Liver (tissue), 7 donors: ENCODE measurements at regions not wholly inside any gene's neighbourhood (a gene's known extent, or its start where the extent isn't known, plus 50 kb on each side); places are given as distances from the start of the nearest gene placed in this dataset.
"Not testable (repeated sequence)": the region's sequence is repeated elsewhere in the genome, so short reads cannot be mapped to it uniquely, and the experiment has no call there.

Source experiments
- DNase-seq: peaks from one replicate; pipeline ENCODE4 v3.0.0-alpha.2; 2017; ENCODE audit warnings: low spot score
- H3K27ac ChIP-seq, 2 donors: one replicate each; pipeline ENCODE4 v1.7.0; 2013; ENCODE audit warnings: inconsistent platforms in 2 of 2, low read length in 2 of 2, control low read depth in 1 of 2, low read depth in 1 of 2, mild to moderate bottlenecking in 1 of 2
- H3K27me3 ChIP-seq, 4 donors: one replicate each; pipeline versions ENCODE4 v1.6.1 to v1.7.0; 2013; ENCODE audit warnings: low read length in 3 of 4, inconsistent platforms in 1 of 4, mild to moderate bottlenecking in 1 of 4, moderate library complexity in 1 of 4; ENCODE audit not compliant: control insufficient read depth in 4 of 4, insufficient read depth in 4 of 4
- H3K36me3 ChIP-seq, 4 donors: one replicate each; pipeline versions ENCODE4 v1.6.1 to v1.7.0; 2013; ENCODE audit warnings: low read length in 3 of 4, mild to moderate bottlenecking in 3 of 4, low read depth in 1 of 4, moderate library complexity in 1 of 4; ENCODE audit not compliant: control insufficient read depth in 4 of 4, insufficient read depth in 3 of 4
- H3K4me1 ChIP-seq, 4 donors: one replicate each; pipeline versions ENCODE4 v1.6.1 to v1.7.0; 2013; ENCODE audit warnings: low read length in 3 of 4, mild to moderate bottlenecking in 3 of 4, moderate library complexity in 1 of 4; ENCODE audit not compliant: control insufficient read depth in 4 of 4, insufficient read depth in 4 of 4
- H3K4me3 ChIP-seq, 3 donors: one replicate each; pipeline versions ENCODE4 v1.6.1 to v1.7.0; 2013; ENCODE audit warnings: low read length in 3 of 3, control low read depth in 1 of 3, low read depth in 1 of 3, mild to moderate bottlenecking in 1 of 3
- H3K9ac ChIP-seq, 2 donors: one replicate each; pipeline ENCODE4 v1.7.0; 2013; ENCODE audit warnings: low read length in 2 of 2, mild to moderate bottlenecking in 2 of 2, moderate library complexity in 2 of 2, control low read depth in 1 of 2, low read depth in 1 of 2
- H3K9me3 ChIP-seq, 4 donors: one replicate each; pipeline versions ENCODE4 v1.6.1 to v1.7.0; 2013; ENCODE audit warnings: low read length in 3 of 4; ENCODE audit not compliant: control insufficient read depth in 4 of 4
- HNF4A ChIP-seq, 2 donors: conservative IDR thresholded peaks; 2 replicates each; pipeline ENCODE4 v1.6.1; 2016; ENCODE audit warnings: antibody characterized with exemption in 2 of 2, mild to moderate bottlenecking in 2 of 2
- JUND ChIP-seq, 2 donors: IDR thresholded peaks; 2 replicates each; pipeline ENCODE4 v1.6.1; 2016; ENCODE audit warnings: antibody characterized with exemption in 2 of 2
- MAX ChIP-seq: IDR thresholded peaks from 2 replicates; pipeline ENCODE4 v1.6.1; 2016; ENCODE audit warnings: antibody characterized with exemption
- RAD21 ChIP-seq, 2 donors: IDR thresholded peaks; 2 replicates each; pipeline ENCODE4 v1.6.1; 2016; ENCODE audit warnings: antibody characterized with exemption in 2 of 2, mild to moderate bottlenecking in 2 of 2
- REST ChIP-seq: IDR thresholded peaks from 2 replicates; pipeline ENCODE4 v1.6.1; 2016; ENCODE audit warnings: antibody characterized with exemption, mild to moderate bottlenecking
- RXRA ChIP-seq, 2 donors: IDR thresholded peaks; 2 replicates each; pipeline ENCODE4 v1.6.1; 2017 to 2018; ENCODE audit warnings: antibody characterized with exemption in 2 of 2, mild to moderate bottlenecking in 1 of 2
- SP1 ChIP-seq: IDR thresholded peaks from 2 replicates; pipeline ENCODE4 v1.6.1; 2018; ENCODE audit warnings: antibody characterized with exemption, mild to moderate bottlenecking
- YY1 ChIP-seq: IDR thresholded peaks from 2 replicates; pipeline ENCODE4 v1.6.1; 2016; ENCODE audit warnings: antibody characterized with exemption, mild to moderate bottlenecking
- WGBS: extraction: QIAGEN DNeasy Blood & Tissue Kit; methylation state at CpG from one replicate; pipeline ENCODE4 v1.1.7; 2013; 5-methylcytosine and 5-hydroxymethylcytosine counted together
- donor health status: healthy.
- donor health status: healthy.
- donor health status: healthy.
- donor health status: healthy.

- H3K9me3 ChIP-seq, H3K36me3 ChIP-seq, H3K27me3 ChIP-seq, DNase-seq: not testable (repeated sequence)
- WGBS, result 41% methylated on average over 25 of the region's 25 CpGs
- Histone ChIP-seq H3K4me3 (peak overlapping the region in 1 of 3 donors; percentile 13), H3K27ac (peak overlapping the region; percentile 93 to 95), H3K9ac (peak overlapping the region; percentile 1 to 71), H3K4me1 (peaks cover 0 to 35% (median 17%) of the 10 kb centered on the region in 4 donors)
Observed at GRCh38 chr16:29130131-29130711, 145.4 kb downstream of the LAT start.

GRCh38 chr16:29129458-29130038, 144.7 kb downstream of the LAT start:
- peaks cover 0 to 35% (median 17%) of the 10 kb centered on the region in 4 donors for H3K4me1 ChIP-seq
- H3K27ac ChIP-seq, result peak overlapping the region; percentile 93 to 95
- H3K27me3 ChIP-seq, DNase-seq, H3K9me3 ChIP-seq, H3K36me3 ChIP-seq: not testable (repeated sequence)
- peak overlapping the region; percentile 19 to 71 for H3K9ac ChIP-seq
- TF ChIP-seq JUND (IDR thresholded peaks at IDR 0.05), result peak in 1 of 2 donors; percentile 35
- peak; percentile 32 to 48 for TF ChIP-seq HNF4A (conservative IDR thresholded peaks at IDR 0.05)
- TF ChIP-seq MAX, result peak; percentile 71
- peak; percentile 32 to 71 for TF ChIP-seq RXRA (IDR thresholded peaks at IDR 0.05)
- peak; percentile 28 for TF ChIP-seq SP1
- TF ChIP-seq YY1, result peak; percentile 45
- TF ChIP-seq REST, result peak; percentile 40
- TF ChIP-seq RAD21 (IDR thresholded peaks at IDR 0.05), result peak in 1 of 2 donors; percentile 38
- 42% methylated on average over 18 of the region's 18 CpGs for WGBS
- H3K4me3 ChIP-seq, result peak overlapping the region in 1 of 3 donors; percentile 13

GRCh38 chr16:29128732-29129457, 144.0 kb downstream of the LAT start:
- TF ChIP-seq RXRA (IDR thresholded peaks at IDR 0.05), result peak; percentile 25 to 41
- H3K9me3 ChIP-seq, DNase-seq, H3K4me3 ChIP-seq, H3K27me3 ChIP-seq, H3K36me3 ChIP-seq: not testable (repeated sequence)
- Histone ChIP-seq H3K27ac (peak overlapping the region; percentile 93 to 95), H3K4me1 (peaks cover 0 to 35% (median 17%) of the 10 kb centered on the region in 4 donors), H3K9ac (peak overlapping the region; percentile 19 to 45)
- WGBS, result 48% methylated on average over 20 of the region's 20 CpGs

- H3K27ac ChIP-seq, result peak overlapping the region in 1 of 2 donors; percentile 12
- not testable (repeated sequence) for H3K27me3 ChIP-seq, H3K36me3 ChIP-seq, H3K4me3 ChIP-seq, H3K9ac ChIP-seq, H3K9me3 ChIP-seq, DNase-seq
- WGBS, result 93% methylated on average over 29 of the region's 29 CpGs
- H3K4me1 ChIP-seq, result peaks cover 0 to 35% (median 17%) of the 10 kb centered on the region in 4 donors
Observed at GRCh38 chr16:29127806-29128420, 143.1 kb downstream of the LAT start.
